ENCODE measurements at regions not wholly inside any gene's neighbourhood (a gene's known extent, or its start where the extent isn't known, plus 50 kb on each side); places are given as distances from the start of the nearest gene placed in this dataset.

DNA sequence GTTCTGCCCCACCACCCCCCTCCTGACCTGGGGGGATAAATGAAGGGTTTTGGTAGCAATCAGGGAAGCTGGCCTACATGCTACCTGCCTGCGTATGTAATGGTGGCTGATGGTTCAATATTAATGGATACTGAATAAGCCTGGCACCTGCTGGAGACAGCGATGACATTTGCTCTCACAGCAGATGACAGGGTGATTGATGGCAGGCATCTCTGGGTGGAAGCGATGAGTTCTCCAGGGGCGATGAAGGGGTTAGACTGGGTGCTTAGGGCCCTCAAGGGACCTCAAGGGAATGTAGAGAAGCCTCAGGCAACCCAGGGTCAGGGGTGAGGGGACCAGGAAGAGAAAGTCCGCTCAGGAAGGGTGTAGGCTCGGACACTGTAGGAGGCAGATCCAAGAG is 107.7 kb upstream of the MLN start:
- Histone ChIP-seq H3K27me3 (ENCODE audit: control insufficient read depth, low read length) (peaks cover 49% of the 10 kb centered on the region), H3K9me2 (replicated peaks; ENCODE audit: control insufficient read depth, low read length) (no peaks in the 10 kb centered on the region), H3K27ac (ENCODE audit: low read depth, low read length) (no peak overlapping the region), H3K36me3 (ENCODE audit: control insufficient read depth, low read length) (no peaks in the 10 kb centered on the region), H3F3A (ENCODE audit: control insufficient read depth, insufficient read depth) (no peaks in the 10 kb centered on the region), H3K4me3 (ENCODE audit: low read length) (no peak overlapping the region), H3K4me1 (ENCODE audit: control insufficient read depth, low read length) (peaks cover 12% of the 10 kb centered on the region), H3K4me2 (ENCODE audit: low read length) (no peak overlapping the region), H3K9me3 (ENCODE audit: control insufficient read depth, insufficient read depth, low read length) (no peaks in the 10 kb centered on the region), H4K20me1 (ENCODE audit: control insufficient read depth, insufficient read depth, low read depth, low read length) (0 out of 2 replicates have a peak, but pooled peaks cover 4% of the 10 kb centered on the region), H3K79me2 (ENCODE audit: control insufficient read depth, low read length) (no peaks in the 10 kb centered on the region)
- no peak for TF ChIP-seq EZH2phosphoT487 (IDR thresholded peaks at IDR 0.05; ENCODE audit: borderline replicate concordance, low read length)
- TF ChIP-seq, protein P1, sequence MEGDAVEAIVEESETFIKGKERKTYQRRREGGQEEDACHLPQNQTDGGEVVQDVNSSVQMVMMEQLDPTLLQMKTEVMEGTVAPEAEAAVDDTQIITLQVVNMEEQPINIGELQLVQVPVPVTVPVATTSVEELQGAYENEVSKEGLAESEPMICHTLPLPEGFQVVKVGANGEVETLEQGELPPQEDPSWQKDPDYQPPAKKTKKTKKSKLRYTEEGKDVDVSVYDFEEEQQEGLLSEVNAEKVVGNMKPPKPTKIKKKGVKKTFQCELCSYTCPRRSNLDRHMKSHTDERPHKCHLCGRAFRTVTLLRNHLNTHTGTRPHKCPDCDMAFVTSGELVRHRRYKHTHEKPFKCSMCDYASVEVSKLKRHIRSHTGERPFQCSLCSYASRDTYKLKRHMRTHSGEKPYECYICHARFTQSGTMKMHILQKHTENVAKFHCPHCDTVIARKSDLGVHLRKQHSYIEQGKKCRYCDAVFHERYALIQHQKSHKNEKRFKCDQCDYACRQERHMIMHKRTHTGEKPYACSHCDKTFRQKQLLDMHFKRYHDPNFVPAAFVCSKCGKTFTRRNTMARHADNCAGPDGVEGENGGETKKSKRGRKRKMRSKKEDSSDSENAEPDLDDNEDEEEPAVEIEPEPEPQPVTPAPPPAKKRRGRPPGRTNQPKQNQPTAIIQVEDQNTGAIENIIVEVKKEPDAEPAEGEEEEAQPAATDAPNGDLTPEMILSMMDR (IDR thresholded peaks at IDR 0.05; ENCODE audit: low read depth, low read length, poor library complexity, severe bottlenecking): no peak

- no peaks in the 10 kb centered on the region for H3K79me2 ChIP-seq (ENCODE audit: control insufficient read depth, low read length)
- peaks cover 49% of the 10 kb centered on the region for H3K27me3 ChIP-seq (ENCODE audit: control insufficient read depth, low read length)
- no peaks in the 10 kb centered on the region for H3K9me2 ChIP-seq (replicated peaks; ENCODE audit: control insufficient read depth, low read length)
- H3K9me3 ChIP-seq (ENCODE audit: control insufficient read depth, insufficient read depth, low read length): no peaks in the 10 kb centered on the region
- TF ChIP-seq, protein P1 (IDR thresholded peaks at IDR 0.05; ENCODE audit: low read depth, low read length, poor library complexity, severe bottlenecking): no peak
- no peak for TF ChIP-seq EZH2phosphoT487 (IDR thresholded peaks at IDR 0.05; ENCODE audit: borderline replicate concordance, low read length)
- 0 out of 2 replicates have a peak, but pooled peaks cover 4% of the 10 kb centered on the region for H4K20me1 ChIP-seq (ENCODE audit: control insufficient read depth, insufficient read depth, low read depth, low read length)
- peaks cover 12% of the 10 kb centered on the region for H3K4me1 ChIP-seq (ENCODE audit: control insufficient read depth, low read length)
- H3K27ac ChIP-seq (ENCODE audit: low read depth, low read length): no peak overlapping the region
- H3F3A ChIP-seq (ENCODE audit: control insufficient read depth, insufficient read depth): no peaks in the 10 kb centered on the region
- no peak overlapping the region for H3K4me3 ChIP-seq (ENCODE audit: low read length)
- H3K4me2 ChIP-seq (ENCODE audit: low read length): no peak overlapping the region
- no peaks in the 10 kb centered on the region for H3K36me3 ChIP-seq (ENCODE audit: control insufficient read depth, low read length)
Observed at GRCh38 chr6:33910594-33910993, 106.8 kb upstream of the MLN start.

- Histone ChIP-seq H3K27ac (ENCODE audit: low read depth, low read length) (no peak overlapping the region), H3K27me3 (ENCODE audit: control insufficient read depth, low read length) (peaks cover 46% of the 10 kb centered on the region), H4K20me1 (ENCODE audit: control insufficient read depth, insufficient read depth, low read depth, low read length) (0 out of 2 replicates have a peak, but pooled peaks cover 4% of the 10 kb centered on the region), H3K9me3 (ENCODE audit: control insufficient read depth, insufficient read depth, low read length) (no peaks in the 10 kb centered on the region), H3K4me1 (ENCODE audit: control insufficient read depth, low read length) (peaks cover 8% of the 10 kb centered on the region), H3F3A (ENCODE audit: control insufficient read depth, insufficient read depth) (no peaks in the 10 kb centered on the region), H3K79me2 (ENCODE audit: control insufficient read depth, low read length) (no peaks in the 10 kb centered on the region), H3K4me2 (ENCODE audit: low read length) (no peak overlapping the region), H3K4me3 (ENCODE audit: low read length) (no peak overlapping the region), H3K9me2 (replicated peaks; ENCODE audit: control insufficient read depth, low read length) (no peaks in the 10 kb centered on the region), H3K36me3 (ENCODE audit: control insufficient read depth, low read length) (no peaks in the 10 kb centered on the region)
- TF ChIP-seq EZH2phosphoT487 (IDR thresholded peaks at IDR 0.05; ENCODE audit: borderline replicate concordance, low read length): no peak
- TF ChIP-seq, protein P1 (IDR thresholded peaks at IDR 0.05; ENCODE audit: low read depth, low read length, poor library complexity, severe bottlenecking): no peak
Observed at GRCh38 chr6:33909737-33910136, 105.9 kb upstream of the MLN start.
